ENCODE measurements at regions not wholly inside any gene's neighbourhood (a gene's known extent, or its start where the extent isn't known, plus 50 kb on each side); places are given as distances from the start of the nearest gene placed in this dataset.

- TF ChIP-seq, protein P1, sequence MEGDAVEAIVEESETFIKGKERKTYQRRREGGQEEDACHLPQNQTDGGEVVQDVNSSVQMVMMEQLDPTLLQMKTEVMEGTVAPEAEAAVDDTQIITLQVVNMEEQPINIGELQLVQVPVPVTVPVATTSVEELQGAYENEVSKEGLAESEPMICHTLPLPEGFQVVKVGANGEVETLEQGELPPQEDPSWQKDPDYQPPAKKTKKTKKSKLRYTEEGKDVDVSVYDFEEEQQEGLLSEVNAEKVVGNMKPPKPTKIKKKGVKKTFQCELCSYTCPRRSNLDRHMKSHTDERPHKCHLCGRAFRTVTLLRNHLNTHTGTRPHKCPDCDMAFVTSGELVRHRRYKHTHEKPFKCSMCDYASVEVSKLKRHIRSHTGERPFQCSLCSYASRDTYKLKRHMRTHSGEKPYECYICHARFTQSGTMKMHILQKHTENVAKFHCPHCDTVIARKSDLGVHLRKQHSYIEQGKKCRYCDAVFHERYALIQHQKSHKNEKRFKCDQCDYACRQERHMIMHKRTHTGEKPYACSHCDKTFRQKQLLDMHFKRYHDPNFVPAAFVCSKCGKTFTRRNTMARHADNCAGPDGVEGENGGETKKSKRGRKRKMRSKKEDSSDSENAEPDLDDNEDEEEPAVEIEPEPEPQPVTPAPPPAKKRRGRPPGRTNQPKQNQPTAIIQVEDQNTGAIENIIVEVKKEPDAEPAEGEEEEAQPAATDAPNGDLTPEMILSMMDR (IDR thresholded peaks at IDR 0.05; ENCODE audit: insufficient read depth, low read depth, low read length, missing control alignments), result no peak
- no peak for DNase-seq (ENCODE audit: low read depth)
Observed at GRCh38 chr12:126898562-126898961, 1368.4 kb upstream of the TMEM132C start.

DNA sequence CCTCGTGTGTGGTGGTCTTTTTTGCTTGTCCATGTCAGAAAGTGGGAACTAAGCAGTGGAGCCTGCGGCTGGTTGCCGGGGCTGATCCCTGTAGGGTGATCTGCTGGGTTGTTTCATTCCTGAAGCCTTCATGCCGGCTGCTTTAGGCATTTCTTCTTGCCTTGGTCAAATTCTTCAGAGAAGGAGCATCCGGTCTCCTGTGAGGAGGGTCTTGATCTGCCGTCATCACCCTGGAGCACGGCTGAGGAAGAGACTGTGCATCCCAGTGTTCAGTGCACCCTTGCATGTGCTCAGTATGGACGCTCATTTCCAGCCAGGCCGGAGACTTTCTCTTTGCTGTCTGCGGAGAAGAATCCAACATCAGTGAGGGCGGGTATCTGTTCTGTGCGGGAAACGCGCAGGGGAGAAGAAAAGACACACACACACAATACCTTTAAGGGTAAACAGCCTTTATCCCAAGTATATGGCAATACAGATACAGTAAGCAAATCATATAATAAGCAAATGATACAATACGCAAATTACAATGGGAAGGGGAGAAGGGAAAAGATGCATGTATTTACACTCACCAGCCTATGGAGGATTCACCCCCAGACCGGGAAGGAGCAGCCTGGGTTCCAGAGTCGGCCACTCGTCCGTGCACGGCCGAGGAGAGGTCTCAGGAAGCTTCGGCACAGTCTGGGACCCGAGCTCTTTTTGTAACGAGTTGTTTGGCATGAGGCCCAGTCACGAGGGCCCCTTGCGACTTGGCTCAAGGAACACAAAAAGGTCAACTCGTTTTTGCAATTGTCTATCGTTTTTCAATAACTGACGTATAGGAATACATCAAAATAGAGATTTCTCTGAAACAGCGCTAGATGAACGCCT is 1366.8 kb upstream of the TMEM132C start:
- TF ChIP-seq, protein P1 (IDR thresholded peaks at IDR 0.05; ENCODE audit: insufficient read depth, low read depth, low read length, missing control alignments), result no peak
- H3K4me3 ChIP-seq (ENCODE audit: low read length), result no peak overlapping the region
- no peak for DNase-seq (ENCODE audit: low read depth)

More at GRCh38 chr12:126898562-126898961, 1368.4 kb upstream of the TMEM132C start:
- H3K4me3 ChIP-seq (ENCODE audit: low read length), result no peak overlapping the region

DNA sequence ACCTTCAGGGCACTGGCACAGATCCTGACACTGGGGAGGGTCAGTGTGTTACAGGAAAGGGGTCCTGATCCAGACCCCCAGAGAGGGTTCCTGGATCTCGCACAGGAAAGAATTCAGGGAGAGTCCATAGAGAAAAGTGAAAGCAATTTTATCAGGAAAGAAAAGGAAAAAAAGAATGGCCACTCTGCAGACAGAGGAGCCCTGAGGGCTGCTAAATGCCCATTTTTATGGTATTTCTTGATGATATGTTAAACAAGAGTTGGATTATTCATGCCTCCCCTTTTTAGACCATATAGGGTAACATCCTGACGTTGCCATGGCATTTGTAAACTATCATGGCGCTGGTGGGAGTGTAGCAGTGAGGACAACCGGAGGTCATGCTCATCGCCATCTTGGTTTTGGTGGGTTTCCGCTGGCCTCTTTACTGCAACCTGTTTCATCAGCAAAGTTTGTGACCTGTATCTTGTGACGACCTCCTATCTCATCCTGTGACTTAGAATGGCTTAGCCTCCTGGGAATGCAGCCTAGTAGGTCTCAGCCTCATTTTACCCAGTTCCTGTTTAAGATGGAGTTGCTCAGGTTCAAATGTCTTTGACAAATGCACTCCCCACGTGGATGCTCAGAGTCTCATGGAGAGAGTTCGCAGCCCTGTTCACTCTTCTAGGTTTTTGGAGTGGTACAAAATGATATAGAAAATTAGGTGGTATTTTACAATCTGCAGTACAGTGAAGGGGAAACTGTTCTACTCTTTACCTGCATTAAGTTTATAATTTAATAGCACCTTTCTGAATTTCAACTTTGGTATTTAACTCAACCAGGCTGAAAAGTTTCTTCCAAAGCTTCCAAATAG is 1363.7 kb upstream of the TMEM132C start:
- no peak overlapping the region for H3K4me3 ChIP-seq (ENCODE audit: low read length)
- TF ChIP-seq, protein P1 (IDR thresholded peaks at IDR 0.05; ENCODE audit: insufficient read depth, low read depth, low read length, missing control alignments), result no peak
- no peak for DNase-seq (ENCODE audit: low read depth)

- TF ChIP-seq, protein P1 (IDR thresholded peaks at IDR 0.05; ENCODE audit: insufficient read depth, low read depth, low read length, missing control alignments), result no peak
- DNase-seq (ENCODE audit: low read depth), result no peak
- no peak overlapping the region for H3K4me3 ChIP-seq (ENCODE audit: low read length)
Observed at GRCh38 chr12:126905752-126906151, 1361.2 kb upstream of the TMEM132C start.

DNA sequence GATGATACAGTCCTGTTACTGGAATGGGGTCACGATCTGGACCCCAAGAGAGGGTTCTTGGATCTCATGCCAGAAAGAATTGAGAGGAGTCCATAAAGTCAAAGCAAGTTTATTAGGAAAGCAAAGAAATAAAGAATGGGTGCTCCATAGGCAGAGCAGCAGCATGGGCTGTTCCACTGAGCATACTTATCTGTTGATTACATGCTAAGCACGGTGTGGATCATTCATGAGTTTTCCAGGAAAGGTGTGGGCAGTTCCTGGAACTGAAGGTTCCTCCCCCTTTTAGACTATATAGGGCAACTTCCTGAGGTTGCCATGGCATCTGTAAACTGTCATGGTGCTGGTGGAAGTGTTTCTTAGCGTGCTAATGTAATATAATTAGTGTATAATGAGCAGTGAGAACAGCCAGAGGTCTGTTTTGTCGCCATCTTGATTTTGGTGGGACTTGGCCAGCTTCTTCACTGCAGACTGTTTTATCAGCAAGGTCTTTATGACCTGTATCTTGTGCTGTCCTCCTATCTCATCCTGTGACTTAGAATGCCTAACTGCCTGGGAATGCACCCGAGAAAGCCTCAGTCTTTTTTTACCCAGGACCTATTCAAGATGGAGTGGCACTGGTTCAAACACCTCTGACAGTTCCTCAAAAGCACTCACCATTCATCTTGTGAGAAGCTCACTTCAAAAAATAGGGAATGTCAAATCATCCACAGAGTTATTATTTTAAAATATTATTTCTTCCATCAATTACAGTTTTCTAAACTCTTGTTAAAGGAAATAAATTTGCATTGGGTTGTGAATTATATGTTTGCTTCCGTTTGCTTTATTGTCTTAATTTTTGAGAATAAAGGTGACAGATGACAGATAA is 1358.8 kb upstream of the TMEM132C start:
- H3K4me3 ChIP-seq (ENCODE audit: low read length), result no peak overlapping the region
- TF ChIP-seq, protein P1 (IDR thresholded peaks at IDR 0.05; ENCODE audit: insufficient read depth, low read depth, low read length, missing control alignments), result no peak
- no peak for DNase-seq (ENCODE audit: low read depth)

- no peak overlapping the region for H3K4me3 ChIP-seq (ENCODE audit: low read length)
- no peak for DNase-seq (ENCODE audit: low read depth)
- TF ChIP-seq, protein P1 (IDR thresholded peaks at IDR 0.05; ENCODE audit: insufficient read depth, low read depth, low read length, missing control alignments), result no peak
Observed at GRCh38 chr12:126908765-126909142, 1358.2 kb upstream of the TMEM132C start.

Data from epithelial cell of esophagus (primary cell).